ENCODE measurements at regions not wholly inside any gene's neighbourhood (a gene's known extent, or its start where the extent isn't known, plus 50 kb on each side); places are given as distances from the start of the nearest gene placed in this dataset.

- TF ChIP-seq CTCF (conservative IDR thresholded peaks at IDR 0.05; ENCODE audit: low read length): no peak
- TF ChIP-seq EZH2phosphoT487 (IDR thresholded peaks at IDR 0.05; ENCODE audit: borderline replicate concordance): no peak
Observed at GRCh38 chr5:40394698-40395097, 285.0 kb upstream of the PTGER4 start.

Data from Loucy (cell line).